Right atrium auricular region (tissue), 2 donors: ENCODE measurements at regions not wholly inside any gene's neighbourhood (a gene's known extent, or its start where the extent isn't known, plus 50 kb on each side); places are given as distances from the start of the nearest gene placed in this dataset.
"Not testable (repeated sequence)": the region's sequence is repeated elsewhere in the genome, so short reads cannot be mapped to it uniquely, and the experiment has no call there.

Experiments
- DNase-seq: peaks from one replicate; pipeline ENCODE4 v3.0.0-alpha.2; 2019; ENCODE audit warnings: low spot score
- H3K27ac ChIP-seq, 2 donors: fragments of 200-600 bp; sonication (generic); 1 replicate in 1 of 2; 2 replicates in 1 of 2; pipeline ENCODE4 v1.5.1; 2016 to 2019
- H3K27me3 ChIP-seq, 2 donors: fragments of 200-600 bp; sonication (generic); one replicate each; pipeline versions ENCODE4 v1.5.1 to v1.6.0; 2017 to 2019
- H3K36me3 ChIP-seq: fragments of 200-600 bp; sonication (generic); one replicate; pipeline ENCODE4 v1.5.1; 2016
- H3K4me1 ChIP-seq, 2 donors: fragments of 200-600 bp; sonication (generic); one replicate each; pipeline versions ENCODE4 v1.5.1 to v1.6.0; 2017 to 2019
- H3K4me3 ChIP-seq, 2 donors: fragments of 200-600 bp; sonication (generic); 1 replicate in 1 of 2; 2 replicates in 1 of 2; pipeline ENCODE4 v1.5.1; 2017 to 2019; ENCODE audit warnings: mild to moderate bottlenecking in 1 of 2, moderate library complexity in 1 of 2
- H3K9me3 ChIP-seq, 2 donors: fragments of 200-600 bp; sonication (generic); one replicate each; pipeline ENCODE4 v1.5.1; 2019
- TF ChIP-seq, protein P1 (sequence below), 2 donors: fragments of 200-600 bp; sonication (generic); IDR thresholded peaks; one replicate each; pipeline ENCODE4 v1.5.1; 2019; ENCODE audit warnings: antibody characterized with exemption in 2 of 2

GRCh38 chr1:195735140-195735539, 873.1 kb downstream of the KCNT2 start:
- no peak for DNase-seq
- Histone ChIP-seq H3K4me1 (no peaks in the 10 kb centered on the region), H3K36me3 (no peaks in the 10 kb centered on the region), H3K27me3 (no peaks in the 10 kb centered on the region), H3K9me3 (no peaks in the 10 kb centered on the region), H3K4me3 (no peak overlapping the region), H3K27ac (no peak overlapping the region)
- TF ChIP-seq, protein P1, sequence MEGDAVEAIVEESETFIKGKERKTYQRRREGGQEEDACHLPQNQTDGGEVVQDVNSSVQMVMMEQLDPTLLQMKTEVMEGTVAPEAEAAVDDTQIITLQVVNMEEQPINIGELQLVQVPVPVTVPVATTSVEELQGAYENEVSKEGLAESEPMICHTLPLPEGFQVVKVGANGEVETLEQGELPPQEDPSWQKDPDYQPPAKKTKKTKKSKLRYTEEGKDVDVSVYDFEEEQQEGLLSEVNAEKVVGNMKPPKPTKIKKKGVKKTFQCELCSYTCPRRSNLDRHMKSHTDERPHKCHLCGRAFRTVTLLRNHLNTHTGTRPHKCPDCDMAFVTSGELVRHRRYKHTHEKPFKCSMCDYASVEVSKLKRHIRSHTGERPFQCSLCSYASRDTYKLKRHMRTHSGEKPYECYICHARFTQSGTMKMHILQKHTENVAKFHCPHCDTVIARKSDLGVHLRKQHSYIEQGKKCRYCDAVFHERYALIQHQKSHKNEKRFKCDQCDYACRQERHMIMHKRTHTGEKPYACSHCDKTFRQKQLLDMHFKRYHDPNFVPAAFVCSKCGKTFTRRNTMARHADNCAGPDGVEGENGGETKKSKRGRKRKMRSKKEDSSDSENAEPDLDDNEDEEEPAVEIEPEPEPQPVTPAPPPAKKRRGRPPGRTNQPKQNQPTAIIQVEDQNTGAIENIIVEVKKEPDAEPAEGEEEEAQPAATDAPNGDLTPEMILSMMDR (IDR thresholded peaks at IDR 0.05): no peak

DNA sequence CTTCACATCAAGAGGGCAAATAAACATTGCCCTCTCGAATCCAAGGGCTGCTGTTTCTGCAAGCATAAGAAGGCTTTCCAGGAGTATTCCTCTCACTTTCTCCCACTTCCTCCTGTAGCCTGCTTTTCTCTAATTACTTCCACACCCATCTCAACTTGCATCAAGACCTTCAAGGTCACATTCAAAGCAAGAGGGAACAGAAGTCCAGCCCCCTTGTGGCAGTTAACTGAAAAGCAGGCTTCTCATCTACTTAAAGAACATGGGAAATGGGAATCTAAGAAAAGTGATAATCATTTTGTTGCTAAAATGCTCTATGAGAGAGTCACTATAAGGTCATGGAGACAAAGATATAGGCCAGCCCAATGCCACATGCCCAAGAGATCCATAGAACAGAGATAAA, 874.4 kb downstream of the KCNT2 start:
- H3K4me1 ChIP-seq: no peaks in the 10 kb centered on the region
- DNase-seq: no peak
- H3K27me3 ChIP-seq: no peaks in the 10 kb centered on the region
- no peak overlapping the region for H3K27ac ChIP-seq
- no peaks in the 10 kb centered on the region for H3K36me3 ChIP-seq
- H3K9me3 ChIP-seq: no peaks in the 10 kb centered on the region
- TF ChIP-seq, protein P1 (IDR thresholded peaks at IDR 0.05): no peak
- no peak overlapping the region for H3K4me3 ChIP-seq

- Histone ChIP-seq H3K4me3 (no peak overlapping the region), H3K27ac (no peak overlapping the region), H3K36me3 (no peaks in the 10 kb centered on the region), H3K4me1 (no peaks in the 10 kb centered on the region), H3K9me3 (no peaks in the 10 kb centered on the region), H3K27me3 (no peaks in the 10 kb centered on the region)
- TF ChIP-seq, protein P1 (IDR thresholded peaks at IDR 0.05): no peak
- DNase-seq: no peak
Observed at GRCh38 chr1:195733408-195733807, 874.8 kb downstream of the KCNT2 start.

GRCh38 chr1:195731385-195731784, 876.9 kb downstream of the KCNT2 start:
- TF ChIP-seq, protein P1 (IDR thresholded peaks at IDR 0.05): no peak
- no peak overlapping the region for H3K27ac ChIP-seq
- no peaks in the 10 kb centered on the region for H3K36me3 ChIP-seq
- no peak overlapping the region for H3K4me3 ChIP-seq
- DNase-seq: no peak
- H3K9me3 ChIP-seq: no peaks in the 10 kb centered on the region
- no peaks in the 10 kb centered on the region for H3K4me1 ChIP-seq
- no peaks in the 10 kb centered on the region for H3K27me3 ChIP-seq

- DNase-seq: no peak
- TF ChIP-seq, protein P1 (IDR thresholded peaks at IDR 0.05): no peak
- Histone ChIP-seq H3K4me1 (no peaks in the 10 kb centered on the region), H3K27me3 (no peaks in the 10 kb centered on the region), H3K9me3 (no peaks in the 10 kb centered on the region), H3K4me3 (no peak overlapping the region), H3K36me3 (no peaks in the 10 kb centered on the region), H3K27ac (no peak overlapping the region)
Observed at GRCh38 chr1:195723796-195724194, 884.4 kb downstream of the KCNT2 start.

DNA sequence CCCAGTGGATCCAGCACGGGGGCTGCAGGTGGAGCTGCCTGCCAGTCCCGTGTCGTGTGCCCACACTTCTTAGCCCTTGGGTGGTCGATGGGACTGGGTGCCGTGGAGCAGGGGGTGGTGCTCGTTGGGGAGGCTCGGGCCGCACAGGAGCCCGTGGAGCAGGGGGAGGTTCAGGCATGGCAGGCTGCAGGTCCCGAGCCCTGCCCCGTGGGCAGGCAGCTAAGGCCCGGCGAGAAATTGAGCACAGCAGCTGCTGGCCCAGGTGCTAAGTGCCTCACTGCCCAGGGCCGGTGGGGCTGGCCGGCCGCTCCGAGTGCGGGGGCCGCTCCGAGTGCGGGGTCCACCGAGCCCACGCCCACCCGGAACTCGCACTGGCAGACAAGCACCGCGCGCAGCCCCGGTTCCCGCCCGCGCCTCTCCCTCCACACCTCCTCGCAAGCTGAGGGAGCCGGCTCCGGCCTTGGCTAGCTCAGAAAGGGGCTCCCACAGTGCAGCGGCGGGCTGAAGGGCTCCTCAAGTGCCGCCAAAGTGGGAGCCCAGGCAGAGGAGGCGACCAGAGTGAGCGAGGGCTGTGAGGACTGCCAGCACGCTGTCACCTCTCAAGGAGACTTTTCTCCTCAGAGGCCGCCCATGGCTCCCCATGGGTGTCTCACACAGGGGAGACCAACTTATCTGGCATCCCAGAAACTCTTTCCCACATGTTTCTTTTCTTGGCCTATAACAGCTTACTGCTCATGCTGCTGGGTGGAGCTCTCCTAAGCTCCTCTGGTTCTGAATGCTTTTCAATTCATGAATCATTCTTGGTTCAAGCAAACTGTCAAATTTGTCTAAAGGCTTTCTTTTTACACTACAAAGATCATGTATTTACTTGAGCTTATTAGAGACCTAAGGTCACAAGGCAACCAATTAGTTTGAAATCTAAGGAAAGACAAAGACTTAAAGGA, 885.1 kb downstream of the KCNT2 start:
- H3K9me3 ChIP-seq, H3K27ac ChIP-seq, H3K4me1 ChIP-seq, H3K27me3 ChIP-seq, H3K36me3 ChIP-seq, DNase-seq, H3K4me3 ChIP-seq: not testable (repeated sequence)

GRCh38 chr1:195722146-195722545, 886.1 kb downstream of the KCNT2 start:
- not testable (repeated sequence) for H3K9me3 ChIP-seq, H3K27ac ChIP-seq, H3K4me1 ChIP-seq, H3K4me3 ChIP-seq, H3K36me3 ChIP-seq, DNase-seq, H3K27me3 ChIP-seq
